Transverse colon (tissue), 4 donors: ENCODE measurements at regions not wholly inside any gene's neighbourhood (a gene's known extent, or its start where the extent isn't known, plus 50 kb on each side); places are given as distances from the start of the nearest gene placed in this dataset.

Experiments used
- DNase-seq: peaks from one replicate; pipeline ENCODE4 v3.0.0-alpha.2; 2019
- H3K27ac ChIP-seq, 4 donors: fragments of 200-600 bp; sonication (generic); 2 replicates each; pipeline ENCODE4 v1.5.1; 2016 to 2018; ENCODE audit warnings: inconsistent platforms in 4 of 4
- H3K27me3 ChIP-seq: fragments of 200-600 bp; sonication (generic); 2 replicates; pipeline ENCODE4 v1.5.1; 2017; ENCODE audit warnings: inconsistent platforms
- H3K36me3 ChIP-seq, 4 donors: fragments of 200-600 bp; sonication (generic); 2 replicates each; pipeline ENCODE4 v1.5.1; 2017 to 2019; ENCODE audit warnings: inconsistent platforms in 4 of 4
- H3K4me1 ChIP-seq, 4 donors: fragments of 200-600 bp; sonication (generic); 2 replicates each; pipeline ENCODE4 v1.5.1; 2017 to 2020; ENCODE audit warnings: inconsistent platforms in 4 of 4
- H3K4me3 ChIP-seq, 4 donors: fragments of 200-600 bp; sonication (generic); 1 replicate in 1 of 4; 2 replicates in 3 of 4; pipeline versions ENCODE4 v1.5.1 to v1.6.1; 2017 to 2019; ENCODE audit warnings: inconsistent platforms in 4 of 4
- H3K9me3 ChIP-seq, 2 donors: fragments of 200-600 bp; sonication (generic); 2 replicates each; pipeline ENCODE4 v1.5.1; 2017 to 2019; ENCODE audit warnings: inconsistent platforms in 2 of 2
- CTCF ChIP-seq, 5 experiments: fragments of 200-600 bp in 3 of 5; fragments of 450-650 bp in 2 of 5; sonication (generic) in 3 of 5; IDR thresholded peaks; 1 replicate in 2 of 5; 2 replicates in 3 of 5; pipeline ENCODE4 v1.5.1; 2016 to 2017; ENCODE audit warnings: antibody characterized with exemption in 5 of 5, inconsistent platforms in 3 of 5, mild to moderate bottlenecking in 2 of 5, moderate library complexity in 1 of 5
- EP300 ChIP-seq: sonication (generic); formaldehyde crosslinking; IDR thresholded peaks from one replicate; pipeline ENCODE4 v1.6.1; 2017; ENCODE audit warnings: antibody characterized with exemption, low read depth
- POLR2A ChIP-seq: fragments of 450-650 bp; IDR thresholded peaks from one replicate; pipeline ENCODE4 v1.6.1; 2016; ENCODE audit warnings: antibody characterized with exemption, mild to moderate bottlenecking, moderate library complexity
- POLR2AphosphoS5 ChIP-seq, 3 donors: sonication (generic); formaldehyde crosslinking; IDR thresholded peaks; one replicate each; pipeline ENCODE4 v1.6.1; 2016; ENCODE audit warnings: antibody characterized with exemption in 3 of 3
- WGBS, 2 donors: methylation state at CpG; one replicate each; pipeline ENCODE4 v1.1.5; 2018; ENCODE audit warnings: low coverage in 1 of 2; 5-methylcytosine and 5-hydroxymethylcytosine counted together
- in situ Hi-C, 4 donors: fragments of 200-750 bp; cut with MboI; loops; one replicate each; pipeline versions ENCODE4 v1.15.0 to v1.15.1; 2017; ENCODE audit warnings: low sequenced_read_pairs in 3 of 4, low pct_ligation_motif_present in 1 of 4, low pct_unique_long_range_greater_than_20kb in 1 of 4
- intact Hi-C: fragments of 100-400 bp; cut with DNase I; formaldehyde crosslinking; loops from one replicate; pipeline ENCODE4 v1.15.1; 2023; ENCODE audit warnings: low total_unique reads

- H3K9me3 ChIP-seq: no peaks in the 10 kb centered on the region
- H3K4me1 ChIP-seq: no peaks in the 10 kb centered on the region
- in situ Hi-C loops: no loop called here
- TF ChIP-seq CTCF (IDR thresholded peaks at IDR 0.05): no peak
- TF ChIP-seq EP300: no peak
- no peaks in the 10 kb centered on the region for H3K27me3 ChIP-seq
- H3K4me3 ChIP-seq: no peak overlapping the region
- H3K27ac ChIP-seq: no peak overlapping the region
- no peaks in the 10 kb centered on the region for H3K36me3 ChIP-seq
- intact Hi-C loops: no loop called here
- WGBS, 2 donors: 46 to 51% methylated on average over 2 to 6 of the region's 6 CpGs
- DNase-seq: no peak
Measured at GRCh38 chr9:73916016-73916673, 581.0 kb upstream of the RORB start.

- Histone ChIP-seq H3K4me1 (no peaks in the 10 kb centered on the region), H3K36me3 (no peaks in the 10 kb centered on the region), H3K4me3 (no peak overlapping the region), H3K27ac (no peak overlapping the region), H3K9me3 (no peaks in the 10 kb centered on the region), H3K27me3 (no peaks in the 10 kb centered on the region)
- intact Hi-C loops: no loop called here
- DNase-seq: no peak
- TF ChIP-seq EP300: no peak
- TF ChIP-seq CTCF (IDR thresholded peaks at IDR 0.05): no peak
- TF ChIP-seq POLR2A: no peak
- TF ChIP-seq POLR2AphosphoS5 (IDR thresholded peaks at IDR 0.05): no peak
- WGBS, 2 donors: 83% methylated on average over 1 to 3 of the region's 3 CpGs
- in situ Hi-C loops: no loop called here
Measured at GRCh38 chr9:73919712-73920111, 577.4 kb upstream of the RORB start.

GRCh38 chr9:73923796-73924195 lies 573.3 kb upstream of the RORB start:
- Histone ChIP-seq H3K27ac (no peak overlapping the region), H3K4me1 (no peaks in the 10 kb centered on the region), H3K27me3 (no peaks in the 10 kb centered on the region), H3K9me3 (no peaks in the 10 kb centered on the region), H3K36me3 (no peaks in the 10 kb centered on the region), H3K4me3 (no peak overlapping the region)
- in situ Hi-C loops (no loop called here), intact Hi-C loops (no loop called here)
- WGBS, 2 donors: 78 to 86% methylated on average over 3 to 4 of the region's 4 CpGs
- no peak for DNase-seq
- TF ChIP-seq CTCF (IDR thresholded peaks at IDR 0.05): no peak
- TF ChIP-seq EP300: no peak
- TF ChIP-seq POLR2A: no peak
- TF ChIP-seq POLR2AphosphoS5 (IDR thresholded peaks at IDR 0.05): no peak

GRCh38 chr9:73951147-73951546 lies 546.0 kb upstream of the RORB start:
- Histone ChIP-seq H3K36me3 (no peaks in the 10 kb centered on the region), H3K4me1 (no peaks in the 10 kb centered on the region), H3K27me3 (no peaks in the 10 kb centered on the region), H3K4me3 (no peak overlapping the region), H3K27ac (no peak overlapping the region), H3K9me3 (no peaks in the 10 kb centered on the region)
- 59 to 64% methylated on average over 4 of the region's 4 CpGs for WGBS, 2 donors
- TF ChIP-seq POLR2A: no peak
- TF ChIP-seq CTCF (IDR thresholded peaks at IDR 0.05): no peak
- no peak for TF ChIP-seq POLR2AphosphoS5 (IDR thresholded peaks at IDR 0.05)
- TF ChIP-seq EP300: no peak
- no peak for DNase-seq
- in situ Hi-C loops (no loop called here), intact Hi-C loops (no loop called here)
